GM23248 (cell line): ENCODE measurements at regions not wholly inside any gene's neighbourhood (a gene's known extent, or its start where the extent isn't known, plus 50 kb on each side); places are given as distances from the start of the nearest gene placed in this dataset.

Experiments used
- EZH2 ChIP-seq: fragments of 200-600 bp; sonication (generic); IDR thresholded peaks from 2 replicates; pipeline ENCODE4 v1.6.1; 2018; ENCODE audit warnings: antibody characterized with exemption, mild to moderate bottlenecking; ENCODE audit not compliant: insufficient read depth, poor library complexity, severe bottlenecking
- EZH2phosphoT487 ChIP-seq: fragments of 200-600 bp; sonication (generic); IDR thresholded peaks from 2 replicates; pipeline ENCODE4 v1.6.1; 2018; ENCODE audit warnings: antibody characterized with exemption, moderate library complexity, mild to moderate bottlenecking, low read depth; ENCODE audit not compliant: insufficient read depth

DNA sequence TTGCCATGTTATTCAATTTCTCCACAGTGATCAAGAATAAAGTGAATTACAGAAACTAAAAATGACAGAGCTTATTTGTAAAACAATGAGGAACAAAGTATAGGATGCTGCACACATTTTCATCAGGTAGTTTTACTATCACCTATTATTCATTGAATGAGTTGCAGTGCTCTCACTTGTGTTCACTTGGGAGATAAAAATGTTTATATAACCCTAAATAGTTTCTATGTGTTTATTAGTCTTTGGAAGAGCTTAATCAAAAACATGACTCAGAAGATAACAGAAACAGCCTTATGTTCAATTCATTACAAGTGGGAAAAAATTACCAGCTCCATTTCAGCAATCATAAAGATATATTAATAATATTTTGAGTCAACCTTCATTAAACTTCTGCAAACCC is 796.2 kb downstream of the SLITRK1 start:
- no peak for TF ChIP-seq EZH2
- TF ChIP-seq EZH2phosphoT487, result no peak
